ENCODE measurements at regions not wholly inside any gene's neighbourhood (a gene's known extent, or its start where the extent isn't known, plus 50 kb on each side); places are given as distances from the start of the nearest gene placed in this dataset.

DNA sequence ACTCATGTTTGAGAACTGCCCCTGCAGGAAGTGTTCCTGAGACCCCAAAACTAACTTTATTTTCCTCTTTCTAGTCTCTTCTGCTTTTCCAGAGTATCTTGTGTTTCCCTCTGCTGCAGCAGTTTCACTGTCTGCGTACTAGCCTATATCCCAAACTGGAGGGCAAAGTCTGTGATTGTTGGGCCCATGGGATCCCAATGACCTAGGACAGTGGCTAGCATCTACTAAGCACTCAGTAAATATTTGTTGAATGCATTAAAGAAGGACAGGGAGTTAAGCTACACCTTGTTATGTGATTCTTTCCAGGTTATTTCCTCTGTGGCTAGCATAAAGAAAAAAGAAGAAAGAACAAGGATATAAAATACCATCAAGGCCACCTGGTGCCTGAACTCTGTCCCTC lies 210.6 kb upstream of the PHYHIPL start:
- H3K27me3 Mint-ChIP-seq (ENCODE audit: insufficient read depth, low read depth, poor library complexity) = peaks cover 29% of the 10 kb centered on the region
- H3K27ac Mint-ChIP-seq = no peak overlapping the region
- Histone ChIP-seq H3K36me3 (ENCODE audit: insufficient read depth) (no peaks in the 10 kb centered on the region), H3K79me2 (replicated peaks; ENCODE audit: insufficient read depth) (no peaks in the 10 kb centered on the region), H3K4me1 (ENCODE audit: insufficient read depth) (peaks cover 42% of the 10 kb centered on the region), H3K4me2 (0 out of 2 replicates have a peak overlapping the region, but pooled peaks have one; percentile 25), H3K4me3 (no peak overlapping the region), H2AFZ (no peak overlapping the region), H3K27me3 (ENCODE audit: insufficient read depth) (peaks cover 13% of the 10 kb centered on the region), H3K9me2 (ENCODE audit: insufficient read depth) (no peaks in the 10 kb centered on the region), H3K27ac (ENCODE audit: low read depth) (no peak overlapping the region), H3F3A (replicated peaks; ENCODE audit: low read depth) (no peaks in the 10 kb centered on the region), H4K20me1 (replicated peaks; ENCODE audit: insufficient read depth) (no peaks in the 10 kb centered on the region)
- no peak overlapping the region; the same call in 2 of the 3 replicates for H3K4me3 Mint-ChIP-seq
- DNase-seq (ENCODE audit: low spot score) = no peak
- H3K36me3 Mint-ChIP-seq (ENCODE audit: low read depth) = no peaks in the 10 kb centered on the region
- TF ChIP-seq JUNB (IDR thresholded peaks at IDR 0.05; ENCODE audit: unreplicated experiment) = no peak
- no peak for TF ChIP-seq EZH2 (IDR thresholded peaks at IDR 0.05; ENCODE audit: low read depth, unreplicated experiment)
- TF ChIP-seq ZNF331 (CRISPR knock-in tag; IDR thresholded peaks at IDR 0.05; ENCODE audit: low read depth) = no peak
- no peak for TF ChIP-seq ETS1 (IDR thresholded peaks at IDR 0.05)
- no peak for TF ChIP-seq NANOG (IDR thresholded peaks at IDR 0.05; ENCODE audit: borderline replicate concordance)
- no peak for TF ChIP-seq EZH2phosphoT487 (IDR thresholded peaks at IDR 0.05; ENCODE audit: unreplicated experiment)
- no peak for TF ChIP-seq CREB1 (CRISPR knock-in tag; IDR thresholded peaks at IDR 0.05; ENCODE audit: low read depth)
- TF ChIP-seq STAT1 (IDR thresholded peaks at IDR 0.05; ENCODE audit: unreplicated experiment) = no peak
- TF ChIP-seq POLR2AphosphoS5 (IDR thresholded peaks at IDR 0.05; ENCODE audit: low read depth) = no peak
- TF ChIP-seq, protein P1, sequence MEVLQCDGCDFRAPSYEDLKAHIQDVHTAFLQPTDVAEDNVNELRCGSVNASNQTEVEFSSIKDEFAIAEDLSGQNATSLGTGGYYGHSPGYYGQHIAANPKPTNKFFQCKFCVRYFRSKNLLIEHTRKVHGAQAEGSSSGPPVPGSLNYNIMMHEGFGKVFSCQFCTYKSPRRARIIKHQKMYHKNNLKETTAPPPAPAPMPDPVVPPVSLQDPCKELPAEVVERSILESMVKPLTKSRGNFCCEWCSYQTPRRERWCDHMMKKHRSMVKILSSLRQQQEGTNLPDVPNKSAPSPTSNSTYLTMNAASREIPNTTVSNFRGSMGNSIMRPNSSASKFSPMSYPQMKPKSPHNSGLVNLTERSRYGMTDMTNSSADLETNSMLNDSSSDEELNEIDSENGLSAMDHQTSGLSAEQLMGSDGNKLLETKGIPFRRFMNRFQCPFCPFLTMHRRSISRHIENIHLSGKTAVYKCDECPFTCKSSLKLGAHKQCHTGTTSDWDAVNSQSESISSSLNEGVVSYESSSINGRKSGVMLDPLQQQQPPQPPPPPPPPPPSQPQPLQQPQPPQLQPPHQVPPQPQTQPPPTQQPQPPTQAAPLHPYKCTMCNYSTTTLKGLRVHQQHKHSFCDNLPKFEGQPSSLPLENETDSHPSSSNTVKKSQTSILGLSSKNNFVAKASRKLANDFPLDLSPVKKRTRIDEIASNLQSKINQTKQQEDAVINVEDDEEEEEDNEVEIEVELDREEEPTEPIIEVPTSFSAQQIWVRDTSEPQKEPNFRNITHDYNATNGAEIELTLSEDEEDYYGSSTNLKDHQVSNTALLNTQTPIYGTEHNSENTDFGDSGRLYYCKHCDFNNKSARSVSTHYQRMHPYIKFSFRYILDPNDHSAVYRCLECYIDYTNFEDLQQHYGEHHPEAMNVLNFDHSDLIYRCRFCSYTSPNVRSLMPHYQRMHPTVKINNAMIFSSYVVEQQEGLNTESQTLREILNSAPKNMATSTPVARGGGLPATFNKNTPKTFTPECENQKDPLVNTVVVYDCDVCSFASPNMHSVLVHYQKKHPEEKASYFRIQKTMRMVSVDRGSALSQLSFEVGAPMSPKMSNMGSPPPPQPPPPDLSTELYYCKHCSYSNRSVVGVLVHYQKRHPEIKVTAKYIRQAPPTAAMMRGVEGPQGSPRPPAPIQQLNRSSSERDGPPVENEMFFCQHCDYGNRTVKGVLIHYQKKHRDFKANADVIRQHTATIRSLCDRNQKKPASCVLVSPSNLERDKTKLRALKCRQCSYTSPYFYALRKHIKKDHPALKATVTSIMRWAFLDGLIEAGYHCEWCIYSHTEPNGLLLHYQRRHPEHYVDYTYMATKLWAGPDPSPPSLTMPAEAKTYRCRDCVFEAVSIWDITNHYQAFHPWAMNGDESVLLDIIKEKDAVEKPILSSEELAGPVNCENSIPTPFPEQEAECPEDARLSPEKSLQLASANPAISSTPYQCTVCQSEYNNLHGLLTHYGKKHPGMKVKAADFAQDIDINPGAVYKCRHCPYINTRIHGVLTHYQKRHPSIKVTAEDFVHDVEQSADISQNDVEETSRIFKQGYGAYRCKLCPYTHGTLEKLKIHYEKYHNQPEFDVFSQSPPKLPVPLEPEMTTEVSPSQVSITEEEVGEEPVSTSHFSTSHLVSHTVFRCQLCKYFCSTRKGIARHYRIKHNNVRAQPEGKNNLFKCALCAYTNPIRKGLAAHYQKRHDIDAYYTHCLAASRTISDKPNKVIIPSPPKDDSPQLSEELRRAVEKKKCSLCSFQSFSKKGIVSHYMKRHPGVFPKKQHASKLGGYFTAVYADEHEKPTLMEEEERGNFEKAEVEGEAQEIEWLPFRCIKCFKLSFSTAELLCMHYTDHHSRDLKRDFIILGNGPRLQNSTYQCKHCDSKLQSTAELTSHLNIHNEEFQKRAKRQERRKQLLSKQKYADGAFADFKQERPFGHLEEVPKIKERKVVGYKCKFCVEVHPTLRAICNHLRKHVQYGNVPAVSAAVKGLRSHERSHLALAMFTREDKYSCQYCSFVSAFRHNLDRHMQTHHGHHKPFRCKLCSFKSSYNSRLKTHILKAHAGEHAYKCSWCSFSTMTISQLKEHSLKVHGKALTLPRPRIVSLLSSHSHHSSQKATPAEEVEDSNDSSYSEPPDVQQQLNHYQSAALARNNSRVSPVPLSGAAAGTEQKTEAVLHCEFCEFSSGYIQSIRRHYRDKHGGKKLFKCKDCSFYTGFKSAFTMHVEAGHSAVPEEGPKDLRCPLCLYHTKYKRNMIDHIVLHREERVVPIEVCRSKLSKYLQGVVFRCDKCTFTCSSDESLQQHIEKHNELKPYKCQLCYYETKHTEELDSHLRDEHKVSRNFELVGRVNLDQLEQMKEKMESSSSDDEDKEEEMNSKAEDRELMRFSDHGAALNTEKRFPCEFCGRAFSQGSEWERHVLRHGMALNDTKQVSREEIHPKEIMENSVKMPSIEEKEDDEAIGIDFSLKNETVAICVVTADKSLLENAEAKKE (CRISPR knock-in tag; IDR thresholded peaks at IDR 0.05) = no peak
- TF ChIP-seq, protein P2, sequence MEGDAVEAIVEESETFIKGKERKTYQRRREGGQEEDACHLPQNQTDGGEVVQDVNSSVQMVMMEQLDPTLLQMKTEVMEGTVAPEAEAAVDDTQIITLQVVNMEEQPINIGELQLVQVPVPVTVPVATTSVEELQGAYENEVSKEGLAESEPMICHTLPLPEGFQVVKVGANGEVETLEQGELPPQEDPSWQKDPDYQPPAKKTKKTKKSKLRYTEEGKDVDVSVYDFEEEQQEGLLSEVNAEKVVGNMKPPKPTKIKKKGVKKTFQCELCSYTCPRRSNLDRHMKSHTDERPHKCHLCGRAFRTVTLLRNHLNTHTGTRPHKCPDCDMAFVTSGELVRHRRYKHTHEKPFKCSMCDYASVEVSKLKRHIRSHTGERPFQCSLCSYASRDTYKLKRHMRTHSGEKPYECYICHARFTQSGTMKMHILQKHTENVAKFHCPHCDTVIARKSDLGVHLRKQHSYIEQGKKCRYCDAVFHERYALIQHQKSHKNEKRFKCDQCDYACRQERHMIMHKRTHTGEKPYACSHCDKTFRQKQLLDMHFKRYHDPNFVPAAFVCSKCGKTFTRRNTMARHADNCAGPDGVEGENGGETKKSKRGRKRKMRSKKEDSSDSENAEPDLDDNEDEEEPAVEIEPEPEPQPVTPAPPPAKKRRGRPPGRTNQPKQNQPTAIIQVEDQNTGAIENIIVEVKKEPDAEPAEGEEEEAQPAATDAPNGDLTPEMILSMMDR (conservative IDR thresholded peaks at IDR 0.05; ENCODE audit: low read depth in 2 of 2) = no peak
- no peak for TF ChIP-seq ZNF114 (CRISPR knock-in tag; IDR thresholded peaks at IDR 0.05)
- H3K4me1 Mint-ChIP-seq = peaks cover 58% of the 10 kb centered on the region
- H3K9me3 Mint-ChIP-seq = peaks cover 2% of the 10 kb centered on the region; the same call in 2 of the 3 replicates
- no peak for ATAC-seq

All from GM23338 (cell line).